ENCODE measurements at regions not wholly inside any gene's neighbourhood (a gene's known extent, or its start where the extent isn't known, plus 50 kb on each side); places are given as distances from the start of the nearest gene placed in this dataset.
"Not testable (repeated sequence)": the region's sequence is repeated elsewhere in the genome, so short reads cannot be mapped to it uniquely, and the experiment has no call there.

- H3K36me3 Mint-ChIP-seq (ENCODE audit: low read depth); H3K4me1 Mint-ChIP-seq (ENCODE audit: low read depth); H3K27ac Mint-ChIP-seq; intact Hi-C loops (cut with micrococcal nuclease); DNase-seq (ENCODE audit: low spot score); H3K27me3 Mint-ChIP-seq (ENCODE audit: insufficient read depth); H3K4me3 Mint-ChIP-seq: not testable (repeated sequence)
- peaks cover 32% of the 10 kb centered on the region for H3K9me3 Mint-ChIP-seq
Observed at GRCh38 chr18:29723486-29723885, 1319.1 kb downstream of the DSC3 start.

DNA sequence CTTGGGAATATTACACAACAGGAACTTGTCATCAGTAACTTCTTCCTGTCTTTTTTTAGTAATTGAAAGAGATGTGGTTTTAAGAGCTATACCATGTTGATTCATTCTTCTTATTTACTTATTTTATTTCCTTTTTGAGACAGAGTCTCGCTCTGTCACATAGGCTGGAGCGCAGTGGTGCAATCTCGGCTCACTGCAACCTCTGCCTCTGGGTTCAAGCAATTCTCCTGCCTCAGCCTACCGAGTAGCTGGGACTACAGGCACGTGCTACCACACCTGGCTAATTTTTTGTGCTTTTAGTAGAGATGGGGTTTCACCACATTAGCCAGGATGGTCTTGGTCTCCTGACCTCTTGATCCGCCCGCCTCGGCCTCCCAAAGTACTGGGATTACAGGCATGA, 1326.6 kb downstream of the DSC3 start:
- H3K4me1 Mint-ChIP-seq (ENCODE audit: low read depth); H3K36me3 Mint-ChIP-seq (ENCODE audit: low read depth); H3K4me3 Mint-ChIP-seq; intact Hi-C loops (cut with micrococcal nuclease); H3K27ac Mint-ChIP-seq; DNase-seq (ENCODE audit: low spot score); H3K27me3 Mint-ChIP-seq (ENCODE audit: insufficient read depth): not testable (repeated sequence)
- H3K9me3 Mint-ChIP-seq: peaks cover 32% of the 10 kb centered on the region

DNA sequence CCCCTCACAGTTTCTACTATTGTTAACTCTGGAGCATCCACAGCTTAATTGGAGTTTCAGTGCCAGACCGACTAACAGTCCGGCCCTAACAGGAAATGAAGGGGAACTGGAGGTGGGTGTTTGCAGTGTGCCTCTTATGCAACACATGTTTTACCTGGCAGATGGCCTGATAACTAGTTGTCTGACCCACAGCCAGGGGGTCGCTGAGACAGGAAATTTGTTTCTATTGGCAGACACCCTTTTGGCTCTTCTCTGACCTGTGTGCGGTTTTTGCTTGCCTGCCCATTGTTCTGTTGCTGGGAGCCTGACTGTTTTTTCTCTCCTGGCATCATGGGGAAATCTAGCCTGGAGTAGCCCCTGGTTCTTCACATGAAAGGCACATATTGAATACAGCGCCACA, 1329.8 kb downstream of the DSC3 start:
- H3K4me3 Mint-ChIP-seq: no peak overlapping the region
- no peaks in the 10 kb centered on the region for H3K36me3 Mint-ChIP-seq (ENCODE audit: low read depth)
- peaks cover 29% of the 10 kb centered on the region for H3K9me3 Mint-ChIP-seq
- H3K27me3 Mint-ChIP-seq (ENCODE audit: insufficient read depth): no peaks in the 10 kb centered on the region
- H3K27ac Mint-ChIP-seq: no peak overlapping the region
- no peaks in the 10 kb centered on the region for H3K4me1 Mint-ChIP-seq (ENCODE audit: low read depth)
- intact Hi-C loops (cut with micrococcal nuclease): no loop called here
- DNase-seq (ENCODE audit: low spot score): no peak

- H3K9me3 Mint-ChIP-seq: peaks cover 33% of the 10 kb centered on the region
- no peak overlapping the region for H3K27ac Mint-ChIP-seq
- no peaks in the 10 kb centered on the region for H3K27me3 Mint-ChIP-seq (ENCODE audit: insufficient read depth)
- DNase-seq (ENCODE audit: low spot score): no peak
- H3K4me3 Mint-ChIP-seq: no peak overlapping the region
- H3K4me1 Mint-ChIP-seq (ENCODE audit: low read depth): no peaks in the 10 kb centered on the region
- H3K36me3 Mint-ChIP-seq (ENCODE audit: low read depth): no peaks in the 10 kb centered on the region
- intact Hi-C loops (cut with micrococcal nuclease): no loop called here
Observed at GRCh38 chr18:29711932-29712331, 1330.6 kb downstream of the DSC3 start.

DNA sequence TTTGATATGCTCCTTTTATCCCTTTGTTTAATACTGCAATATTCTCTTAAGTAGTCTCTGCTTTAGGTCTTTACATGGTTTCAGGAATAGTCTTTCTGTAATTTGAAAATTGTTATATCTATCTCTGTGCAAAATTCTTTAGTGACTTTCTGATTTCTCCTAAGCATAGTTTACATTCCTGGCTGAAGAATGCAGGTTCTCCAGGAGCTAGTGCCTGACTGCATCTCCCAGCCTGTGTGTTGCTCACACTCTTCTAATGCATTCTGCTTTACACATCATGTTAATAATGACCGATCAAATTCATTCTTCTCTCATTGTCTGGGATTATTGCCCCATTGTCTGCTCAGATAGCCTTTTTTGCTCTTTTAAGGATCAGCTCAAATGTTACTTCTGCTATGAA, 1349.2 kb downstream of the DSC3 start:
- no peak for DNase-seq (ENCODE audit: low spot score)
- Mint-ChIP-seq H3K9me3 (peaks cover 18% of the 10 kb centered on the region), H3K36me3 (ENCODE audit: low read depth) (no peaks in the 10 kb centered on the region), H3K27me3 (ENCODE audit: insufficient read depth) (no peaks in the 10 kb centered on the region), H3K4me1 (ENCODE audit: low read depth) (no peaks in the 10 kb centered on the region), H3K27ac (no peak overlapping the region), H3K4me3 (no peak overlapping the region)
- intact Hi-C loops (cut with micrococcal nuclease): no loop called here

GRCh38 chr18:29681578-29681977, 1361.0 kb downstream of the DSC3 start:
- no peak for DNase-seq (ENCODE audit: low spot score)
- Mint-ChIP-seq H3K4me3 (no peak overlapping the region), H3K27ac (no peak overlapping the region), H3K27me3 (ENCODE audit: insufficient read depth) (no peaks in the 10 kb centered on the region), H3K9me3 (peaks cover 26% of the 10 kb centered on the region), H3K4me1 (ENCODE audit: low read depth) (no peaks in the 10 kb centered on the region), H3K36me3 (ENCODE audit: low read depth) (no peaks in the 10 kb centered on the region)
- intact Hi-C loops (cut with micrococcal nuclease): no loop called here

- no peaks in the 10 kb centered on the region for H3K4me1 Mint-ChIP-seq (ENCODE audit: low read depth)
- no peaks in the 10 kb centered on the region for H3K36me3 Mint-ChIP-seq (ENCODE audit: low read depth)
- intact Hi-C loops (cut with micrococcal nuclease): no loop called here
- DNase-seq (ENCODE audit: low spot score): no peak
- no peak overlapping the region for H3K27ac Mint-ChIP-seq
- H3K9me3 Mint-ChIP-seq: no peaks in the 10 kb centered on the region
- H3K4me3 Mint-ChIP-seq: no peak overlapping the region
- no peaks in the 10 kb centered on the region for H3K27me3 Mint-ChIP-seq (ENCODE audit: insufficient read depth)
Observed at GRCh38 chr18:29664278-29665036, 1378.1 kb downstream of the DSC3 start.

- Mint-ChIP-seq H3K4me1 (ENCODE audit: low read depth) (no peaks in the 10 kb centered on the region), H3K27ac (no peak overlapping the region), H3K4me3 (no peak overlapping the region), H3K36me3 (ENCODE audit: low read depth) (no peaks in the 10 kb centered on the region), H3K9me3 (no peaks in the 10 kb centered on the region), H3K27me3 (ENCODE audit: insufficient read depth) (no peaks in the 10 kb centered on the region)
- no peak for DNase-seq (ENCODE audit: low spot score)
- intact Hi-C loops (cut with micrococcal nuclease): no loop called here
Observed at GRCh38 chr18:29661924-29662323, 1380.6 kb downstream of the DSC3 start.

- intact Hi-C loops (cut with micrococcal nuclease): no loop called here
- no peaks in the 10 kb centered on the region for H3K27me3 Mint-ChIP-seq (ENCODE audit: insufficient read depth)
- no peaks in the 10 kb centered on the region for H3K4me1 Mint-ChIP-seq (ENCODE audit: low read depth)
- H3K4me3 Mint-ChIP-seq: no peak overlapping the region
- DNase-seq (ENCODE audit: low spot score): no peak
- peaks cover 7% of the 10 kb centered on the region for H3K9me3 Mint-ChIP-seq
- H3K36me3 Mint-ChIP-seq (ENCODE audit: low read depth): no peaks in the 10 kb centered on the region
- H3K27ac Mint-ChIP-seq: no peak overlapping the region
Observed at GRCh38 chr18:29660777-29661176, 1381.8 kb downstream of the DSC3 start.

- Mint-ChIP-seq H3K27me3 (ENCODE audit: insufficient read depth) (no peaks in the 10 kb centered on the region), H3K4me3 (no peak overlapping the region), H3K36me3 (ENCODE audit: low read depth) (no peaks in the 10 kb centered on the region), H3K4me1 (ENCODE audit: low read depth) (no peaks in the 10 kb centered on the region), H3K27ac (no peak overlapping the region), H3K9me3 (peaks cover 41% of the 10 kb centered on the region)
- intact Hi-C loops (cut with micrococcal nuclease): no loop called here
- no peak for DNase-seq (ENCODE audit: low spot score)
Observed at GRCh38 chr18:29653671-29654215, 1388.8 kb downstream of the DSC3 start.

DNA sequence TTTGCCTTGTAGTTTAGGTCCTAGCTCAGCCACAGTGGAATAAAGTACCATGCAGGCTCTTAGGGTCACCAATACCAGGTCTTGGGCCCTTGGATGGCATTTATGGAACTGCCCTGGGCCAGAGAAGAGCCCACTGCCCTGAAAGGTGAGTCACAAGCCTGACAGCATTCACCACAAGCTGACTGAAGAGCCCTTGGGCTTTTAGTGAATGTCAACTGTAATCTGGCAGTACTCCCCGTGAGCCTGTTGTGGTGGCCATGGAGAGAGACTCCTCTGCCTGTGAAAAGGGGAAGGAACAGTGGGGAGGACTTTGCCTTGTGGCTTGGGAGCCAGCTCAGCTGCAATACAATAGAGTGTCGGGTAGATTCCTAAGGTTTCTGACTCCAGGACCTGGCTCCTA, 1389.7 kb downstream of the DSC3 start:
- peaks cover 41% of the 10 kb centered on the region for H3K9me3 Mint-ChIP-seq
- intact Hi-C loops (cut with micrococcal nuclease): no loop called here
- no peak overlapping the region for H3K27ac Mint-ChIP-seq
- no peak overlapping the region for H3K4me3 Mint-ChIP-seq
- no peaks in the 10 kb centered on the region for H3K4me1 Mint-ChIP-seq (ENCODE audit: low read depth)
- no peaks in the 10 kb centered on the region for H3K36me3 Mint-ChIP-seq (ENCODE audit: low read depth)
- DNase-seq (ENCODE audit: low spot score): no peak
- H3K27me3 Mint-ChIP-seq (ENCODE audit: insufficient read depth): no peaks in the 10 kb centered on the region

DNA sequence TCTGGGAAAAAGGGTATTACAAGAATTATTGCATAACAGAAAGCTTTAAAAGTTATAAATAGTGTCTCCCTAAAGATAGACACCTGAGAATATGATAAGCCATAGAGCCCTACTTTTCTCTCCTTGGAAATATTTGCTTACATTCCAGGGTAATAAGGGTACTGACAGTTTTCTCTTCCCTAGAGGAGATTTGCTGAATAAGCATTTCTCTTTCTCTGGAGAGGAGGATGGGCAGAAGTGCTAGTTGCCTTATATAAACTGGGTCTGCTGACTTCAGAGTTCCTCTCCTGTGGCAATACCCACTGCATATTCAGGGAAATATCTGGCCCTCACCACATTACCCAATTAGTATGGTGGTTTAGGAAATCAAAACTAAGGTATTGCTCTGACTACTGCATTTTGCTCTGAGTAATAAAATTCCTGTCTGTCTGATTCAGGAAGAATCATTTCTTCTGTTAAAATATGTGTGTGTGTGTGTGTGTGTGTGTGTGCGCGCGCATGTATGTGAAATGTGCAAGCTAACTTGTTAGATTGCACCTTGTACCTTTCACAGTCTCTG, 1391.3 kb downstream of the DSC3 start:
- no peak overlapping the region for H3K27ac Mint-ChIP-seq
- intact Hi-C loops (cut with micrococcal nuclease): no loop called here
- H3K27me3 Mint-ChIP-seq (ENCODE audit: insufficient read depth): no peaks in the 10 kb centered on the region
- no peaks in the 10 kb centered on the region for H3K36me3 Mint-ChIP-seq (ENCODE audit: low read depth)
- peaks cover 38% of the 10 kb centered on the region for H3K9me3 Mint-ChIP-seq
- no peak overlapping the region for H3K4me3 Mint-ChIP-seq
- H3K4me1 Mint-ChIP-seq (ENCODE audit: low read depth): no peaks in the 10 kb centered on the region
- DNase-seq (ENCODE audit: low spot score): no peak

- Mint-ChIP-seq H3K9me3 (peaks cover 29% of the 10 kb centered on the region), H3K27ac (no peak overlapping the region), H3K27me3 (ENCODE audit: insufficient read depth) (no peaks in the 10 kb centered on the region), H3K36me3 (ENCODE audit: low read depth) (no peaks in the 10 kb centered on the region), H3K4me1 (ENCODE audit: low read depth) (no peaks in the 10 kb centered on the region), H3K4me3 (no peak overlapping the region)
- DNase-seq (ENCODE audit: low spot score): no peak
- intact Hi-C loops (cut with micrococcal nuclease): no loop called here
Observed at GRCh38 chr18:29648891-29649290, 1393.7 kb downstream of the DSC3 start.
